M059J (cell line): ENCODE measurements at regions not wholly inside any gene's neighbourhood (a gene's known extent, or its start where the extent isn't known, plus 50 kb on each side); places are given as distances from the start of the nearest gene placed in this dataset.

Experiments used
- DNase-seq: peaks from one replicate; pipeline ENCODE4 v3.0.0-alpha.2; 2012; ENCODE audit warnings: low read depth

DNA sequence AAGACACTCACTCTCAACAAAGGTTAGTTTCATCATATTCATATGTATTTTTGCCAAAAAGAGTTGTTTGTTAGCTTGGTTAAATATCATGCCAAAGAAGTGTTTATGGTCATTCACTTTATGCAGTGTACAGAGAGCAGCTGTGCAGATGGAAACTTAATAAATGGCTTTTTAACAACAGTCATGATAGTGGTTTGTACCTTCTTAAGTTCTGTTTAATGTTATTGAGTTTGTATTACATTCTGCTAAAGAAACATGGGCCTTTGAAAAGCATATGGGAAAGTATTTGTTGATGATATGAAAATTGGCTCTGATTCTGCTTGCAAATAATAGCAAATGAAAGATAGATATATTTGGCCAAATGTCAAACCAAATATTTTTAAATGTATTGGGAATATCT is 607.3 kb downstream of the NCAM2 start:
- DNase-seq: no peak

DNA sequence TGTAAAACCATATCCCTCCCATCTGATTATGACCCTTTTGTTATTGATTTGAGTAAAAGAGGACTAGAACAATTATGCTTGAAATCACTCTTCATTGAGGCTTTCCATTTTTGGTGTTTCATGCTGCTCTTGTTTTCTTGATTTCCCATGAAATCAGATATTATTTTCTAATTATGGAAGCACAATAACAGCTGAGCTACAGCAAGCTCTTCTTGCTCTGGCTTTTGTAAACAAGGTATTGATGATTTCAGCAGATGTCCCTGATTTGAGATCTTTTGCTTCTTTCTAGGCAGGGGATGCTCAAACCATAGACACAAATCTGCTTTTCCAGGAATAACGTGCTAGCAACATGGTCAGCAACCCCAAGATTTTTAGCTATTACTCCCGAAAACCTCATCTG is 607.8 kb downstream of the NCAM2 start:
- DNase-seq: no peak

DNA sequence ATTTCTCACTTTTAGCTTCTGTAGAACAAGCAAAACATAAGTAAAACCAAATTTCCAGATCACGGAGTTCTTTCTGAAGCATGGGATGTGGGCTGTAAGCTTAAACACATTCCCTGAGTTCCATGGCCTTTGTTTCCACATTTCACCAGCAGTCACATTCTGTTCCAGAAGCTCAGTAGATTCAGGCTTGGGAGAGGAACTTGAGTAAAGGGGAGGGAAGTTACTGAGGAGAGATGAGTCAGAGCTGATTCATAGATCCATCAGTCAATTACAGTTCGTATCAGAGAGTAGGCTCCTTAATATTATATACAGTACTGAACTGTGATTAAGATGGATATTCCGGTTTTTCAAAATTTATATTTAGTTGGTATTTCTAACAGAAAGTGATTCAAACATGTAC is 614.3 kb downstream of the NCAM2 start:
- peak; percentile 74 for DNase-seq

DNA sequence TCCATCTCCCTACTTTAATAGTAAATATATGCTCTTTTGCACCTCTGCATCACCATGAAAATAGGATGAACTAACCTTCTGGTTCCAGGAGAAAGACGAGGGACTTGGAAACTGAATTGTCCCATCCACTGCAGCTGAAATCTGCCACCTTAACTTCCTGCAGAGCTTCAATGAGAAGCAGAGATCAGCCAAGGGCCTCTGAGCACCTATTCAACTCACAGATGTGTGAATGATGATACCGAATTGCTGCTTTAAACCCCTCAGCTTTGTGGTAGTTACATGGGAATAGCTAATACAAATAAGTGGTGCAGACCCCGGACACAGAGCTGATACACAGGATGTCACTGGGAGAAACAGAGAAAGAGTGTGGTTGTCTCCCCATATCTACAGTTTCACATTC is 616.8 kb downstream of the NCAM2 start:
- DNase-seq: no peak

DNA sequence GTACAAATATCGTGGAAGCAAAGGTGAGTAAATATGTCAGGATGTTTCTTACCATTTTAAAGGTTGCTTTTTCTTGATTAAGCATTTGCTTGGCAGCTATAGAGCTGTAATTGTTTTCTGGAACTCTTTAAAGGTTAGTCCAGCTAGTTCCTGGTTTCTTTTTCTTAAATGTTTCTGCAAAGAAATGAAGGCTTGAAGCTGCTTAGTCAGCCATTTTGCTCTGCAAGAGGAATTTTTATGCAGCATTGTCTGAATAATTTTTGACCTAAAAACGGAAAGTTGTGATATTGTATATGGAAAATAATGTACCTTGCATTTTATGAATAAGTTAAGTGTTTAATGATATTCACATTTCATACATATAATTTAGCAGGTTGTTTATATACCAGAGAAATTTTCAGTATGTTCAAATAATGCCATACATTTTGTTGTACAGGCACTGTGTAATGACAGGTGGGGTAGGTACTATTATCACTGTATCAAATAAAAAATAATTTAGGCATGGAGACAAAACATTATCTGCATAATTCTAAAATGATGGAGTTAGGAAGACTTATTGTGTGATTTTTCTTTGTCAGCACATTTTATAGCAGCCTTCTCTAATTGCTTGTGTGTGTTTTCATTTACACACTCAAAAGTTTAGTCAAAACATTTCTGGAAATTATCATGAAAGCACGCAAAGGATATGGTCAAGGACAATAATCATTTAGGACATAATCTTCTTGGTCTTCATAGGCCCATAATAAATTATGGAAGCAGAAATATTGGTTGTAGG is 624.4 kb downstream of the NCAM2 start:
- no peak for DNase-seq

DNA sequence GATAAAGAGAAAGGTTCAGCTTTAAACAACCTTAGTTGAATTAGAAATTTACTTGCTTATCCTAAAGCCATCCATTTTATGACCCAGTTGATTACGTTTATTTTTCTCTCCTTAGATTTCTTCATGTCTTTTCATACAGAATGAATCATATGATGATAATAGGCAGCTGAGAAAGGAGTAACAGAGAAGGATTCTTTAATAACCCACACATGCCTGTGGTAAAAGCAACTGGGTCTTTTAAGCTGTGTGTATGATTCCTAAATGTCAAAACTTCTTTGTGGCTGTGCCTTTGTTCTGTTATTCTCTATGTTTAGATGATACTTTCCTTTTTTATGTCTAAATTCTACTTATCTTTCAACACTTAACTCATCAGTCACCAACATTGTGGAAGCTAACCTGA is 626.5 kb downstream of the NCAM2 start:
- peak; percentile 39 for DNase-seq

DNA sequence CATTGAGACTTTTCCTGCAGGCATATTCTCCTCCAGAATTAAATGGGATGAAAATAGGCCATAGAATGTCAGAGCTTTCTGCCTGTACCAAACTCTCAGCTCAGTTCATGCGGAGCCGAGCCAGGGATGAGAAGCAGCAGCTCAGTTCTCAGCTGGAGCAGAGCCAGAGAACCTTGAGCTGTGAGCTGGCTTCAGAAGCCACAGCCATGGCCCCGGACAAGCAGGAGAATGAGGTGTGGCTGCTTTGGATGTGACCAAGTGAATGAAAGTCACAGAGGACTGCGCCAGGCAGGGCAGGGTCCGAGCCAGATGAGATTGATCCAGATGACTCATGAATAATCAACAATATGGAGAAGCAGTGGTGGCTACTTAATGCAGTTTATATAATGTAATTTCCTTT is 633.8 kb downstream of the NCAM2 start:
- peak; percentile 47 for DNase-seq

DNA sequence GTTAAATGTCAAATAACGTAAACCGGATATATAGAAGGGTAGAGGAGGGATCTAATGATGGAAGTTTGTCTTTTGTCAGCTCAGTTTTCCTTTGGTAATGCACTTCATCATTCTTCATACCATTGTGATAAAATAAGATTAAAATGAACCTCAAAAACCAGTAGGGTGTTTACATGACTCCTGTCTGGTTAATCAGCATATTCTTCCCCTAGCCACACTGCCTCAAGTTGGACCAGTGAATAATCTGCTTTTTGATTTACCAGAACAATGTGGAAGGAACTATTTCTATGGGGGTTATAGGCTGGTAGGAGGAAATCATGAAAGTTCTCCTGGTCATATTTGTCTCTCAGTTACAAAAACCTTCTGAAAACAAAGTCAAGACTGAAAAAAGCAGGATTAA is 634.7 kb downstream of the NCAM2 start:
- no peak for DNase-seq

DNA sequence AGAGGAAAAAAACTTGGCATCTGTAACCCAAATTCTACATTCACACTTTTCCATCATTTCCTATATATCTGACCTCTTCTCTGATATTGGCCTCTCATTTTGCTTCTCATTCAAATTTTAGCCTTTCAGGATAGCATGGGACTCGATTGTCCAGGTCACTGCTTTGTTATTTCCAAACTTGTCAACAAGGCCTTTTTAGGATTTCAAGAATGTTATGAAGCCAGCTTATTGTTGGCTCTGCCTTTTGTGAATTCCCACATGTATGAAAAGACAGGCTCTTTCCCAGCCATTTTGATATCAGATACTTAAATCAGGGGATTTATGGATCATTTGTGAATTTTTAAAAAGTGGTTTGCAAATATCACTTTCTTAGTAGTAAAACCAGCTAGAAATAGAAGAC is 663.5 kb downstream of the NCAM2 start:
- no peak for DNase-seq

DNA sequence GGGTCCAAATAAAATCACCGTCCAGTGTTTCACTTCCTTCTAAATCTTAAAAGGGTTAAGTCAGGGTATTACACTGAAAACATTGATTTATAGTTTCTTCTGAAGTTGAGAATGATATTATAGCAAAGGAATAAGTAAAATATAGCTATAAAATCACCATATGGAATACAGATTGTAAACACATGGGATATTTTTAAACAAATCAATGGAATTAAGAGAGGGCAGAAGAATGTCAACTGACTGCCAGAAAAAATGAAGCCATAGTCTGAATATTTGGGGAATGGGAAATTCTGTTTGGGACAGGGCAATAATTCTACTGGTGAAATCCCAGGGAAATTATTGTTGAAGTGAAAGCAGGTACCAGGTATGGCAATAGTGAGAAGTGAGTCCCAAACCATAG is 664.6 kb downstream of the NCAM2 start:
- DNase-seq: no peak

DNA sequence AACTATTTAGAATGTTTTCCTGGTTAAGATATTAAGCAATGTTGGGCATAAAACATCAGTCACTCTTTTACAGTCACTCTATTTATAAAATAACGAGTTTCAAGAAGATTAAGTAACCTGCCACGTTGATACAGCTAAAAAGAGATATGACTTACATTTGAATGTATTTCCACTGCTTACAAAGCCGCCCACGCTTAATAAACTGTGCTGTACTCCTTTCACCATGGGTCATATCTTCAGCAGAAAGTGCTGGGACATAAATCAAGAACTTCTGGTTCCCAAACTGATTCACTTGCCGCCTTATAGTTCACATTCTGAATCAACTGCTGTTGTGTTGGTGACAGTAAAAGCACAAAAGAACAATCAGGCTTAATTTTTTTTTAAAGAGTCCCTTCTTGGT is 666.7 kb downstream of the NCAM2 start:
- no peak for DNase-seq

DNA sequence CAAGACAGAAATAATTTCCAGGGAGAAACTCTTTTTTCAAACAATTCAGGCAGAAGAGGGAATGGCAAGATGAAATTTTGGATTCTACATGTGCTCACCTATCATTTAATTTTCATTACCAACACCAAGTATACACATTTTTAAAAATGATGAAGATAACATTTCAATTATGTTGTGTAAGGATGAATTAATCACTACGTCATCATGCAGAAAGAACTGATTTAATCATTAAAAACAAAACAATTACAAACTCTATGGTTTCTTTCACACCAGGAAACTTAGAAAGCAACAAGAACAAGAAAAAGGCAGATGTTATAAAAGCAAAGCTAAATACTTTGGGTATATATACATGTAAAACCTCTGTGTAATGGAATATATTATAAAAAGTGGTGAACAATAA is 668.5 kb downstream of the NCAM2 start:
- DNase-seq: no peak

DNA sequence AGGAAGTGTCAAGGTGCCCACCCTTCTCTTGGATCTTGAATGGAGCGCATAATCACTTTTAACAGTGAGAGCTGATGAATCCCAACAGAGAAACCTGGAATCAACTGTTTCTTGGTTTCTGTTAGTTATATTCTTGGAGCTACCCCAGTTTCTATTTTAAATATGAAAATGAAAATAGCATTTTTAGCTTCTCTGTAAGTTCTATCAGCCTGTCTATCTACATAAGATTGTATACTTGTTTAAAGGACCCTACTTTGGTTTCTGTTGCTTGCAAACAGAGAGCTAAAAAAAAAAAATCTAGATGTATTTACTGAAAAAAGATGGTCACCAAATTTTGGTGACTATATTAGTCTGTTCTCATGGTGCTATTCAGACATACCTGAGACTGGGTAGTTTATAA is 670.0 kb downstream of the NCAM2 start:
- DNase-seq: no peak

DNA sequence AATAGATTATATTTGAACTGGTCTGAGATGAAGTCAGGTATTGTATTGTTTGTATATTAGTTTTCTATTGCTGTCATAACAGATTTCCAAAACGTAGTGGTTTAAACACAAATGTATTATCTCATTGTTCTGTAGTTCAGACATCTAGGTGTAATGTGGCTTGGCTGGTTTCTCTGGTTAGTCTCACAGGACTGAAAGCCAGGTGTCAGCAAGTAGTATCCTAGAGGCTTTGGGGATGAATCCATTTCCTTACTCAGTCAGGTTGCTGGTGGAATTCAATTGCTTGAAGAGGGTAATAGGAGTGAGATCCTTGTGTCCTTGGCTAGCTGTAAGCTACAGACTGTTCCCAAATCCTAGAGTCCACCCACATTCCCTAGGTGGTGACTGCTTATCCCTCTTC is 675.8 kb downstream of the NCAM2 start:
- DNase-seq: no peak

DNA sequence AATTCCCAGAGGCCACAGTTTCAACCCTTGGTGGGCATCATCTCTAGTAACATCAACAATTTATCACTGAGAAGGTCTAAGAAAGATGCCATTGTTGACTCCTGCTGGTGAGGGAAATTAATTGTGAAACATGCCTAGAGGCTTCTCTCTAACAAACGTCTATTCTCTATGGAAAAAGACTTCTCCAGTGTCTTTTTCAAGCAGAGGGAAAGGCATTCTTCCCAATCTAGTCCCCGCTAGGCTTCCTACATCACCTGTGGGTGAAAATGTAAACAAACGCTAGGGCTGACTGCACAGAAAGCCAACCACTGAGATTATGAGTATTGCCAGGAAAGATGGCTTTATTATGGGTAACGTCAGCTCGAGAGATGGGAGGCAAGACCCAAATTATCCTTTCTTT is 677.4 kb downstream of the NCAM2 start:
- no peak for DNase-seq

DNA sequence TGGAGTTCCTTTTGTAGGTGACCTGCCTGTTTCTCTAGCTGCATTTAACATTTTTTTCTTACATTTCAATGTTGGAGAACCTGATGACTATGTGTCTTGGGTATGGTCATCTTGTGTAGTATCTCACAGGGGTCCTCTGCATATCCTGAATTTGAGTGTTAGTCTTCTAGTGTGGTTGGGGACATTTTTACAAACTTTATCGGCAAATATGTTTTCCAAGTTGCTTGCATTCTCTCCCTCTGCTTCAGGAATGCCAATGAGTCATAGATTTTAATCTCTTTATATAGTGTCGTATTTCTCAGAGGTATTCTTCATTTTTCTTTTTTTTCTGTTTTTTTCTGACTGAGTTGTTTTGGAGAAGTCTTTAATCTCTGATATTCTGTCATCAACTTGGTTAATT is 684.0 kb downstream of the NCAM2 start:
- DNase-seq: peak; percentile 64

DNA sequence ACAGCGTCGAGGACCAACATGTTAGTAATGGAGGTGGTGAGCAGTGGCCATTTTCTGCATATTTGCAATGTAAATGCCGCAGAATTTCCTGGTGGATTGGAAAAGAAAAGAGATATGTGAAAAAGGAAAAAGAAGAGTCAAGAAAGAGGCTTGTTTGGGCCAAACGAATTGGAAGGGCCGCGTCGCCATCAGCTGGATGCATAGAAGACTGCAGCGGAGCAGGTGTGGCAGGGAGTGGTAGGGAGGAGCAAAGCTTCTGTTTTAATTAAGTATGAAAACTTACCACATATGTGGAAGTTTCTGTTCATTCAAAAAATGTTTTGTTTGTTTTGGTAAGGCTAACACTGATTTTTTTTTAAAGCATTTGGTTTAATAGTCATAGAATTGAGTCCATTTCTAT is 690.7 kb downstream of the NCAM2 start:
- DNase-seq: peak; percentile 50

DNA sequence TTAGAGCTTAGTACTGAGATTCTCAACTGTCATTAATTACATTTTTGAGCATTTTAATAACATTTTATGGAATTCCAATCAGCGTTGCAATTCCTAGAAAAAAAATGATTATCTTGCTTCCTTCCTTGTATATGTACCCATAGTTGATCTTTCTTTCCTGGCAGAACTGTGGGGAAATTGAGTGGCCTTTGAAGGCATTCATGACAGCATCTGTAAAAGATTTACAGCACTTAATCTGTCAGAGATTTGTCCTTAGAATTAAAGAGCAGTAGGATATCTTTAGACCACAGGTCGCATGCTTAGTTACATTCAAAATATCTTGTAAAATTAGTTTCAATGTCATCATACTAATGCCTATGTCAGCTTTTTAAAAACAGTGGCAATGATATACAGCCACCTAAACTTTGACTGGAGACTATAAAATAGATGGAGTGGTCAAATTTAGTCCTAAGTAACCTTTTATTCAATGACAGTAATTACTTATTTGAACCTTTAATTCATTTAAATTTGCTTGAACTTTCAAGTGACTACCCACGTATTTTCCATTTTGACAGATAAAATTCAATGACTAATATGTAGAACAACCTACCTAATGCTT is 692.0 kb downstream of the NCAM2 start:
- peak; percentile 20 for DNase-seq

DNA sequence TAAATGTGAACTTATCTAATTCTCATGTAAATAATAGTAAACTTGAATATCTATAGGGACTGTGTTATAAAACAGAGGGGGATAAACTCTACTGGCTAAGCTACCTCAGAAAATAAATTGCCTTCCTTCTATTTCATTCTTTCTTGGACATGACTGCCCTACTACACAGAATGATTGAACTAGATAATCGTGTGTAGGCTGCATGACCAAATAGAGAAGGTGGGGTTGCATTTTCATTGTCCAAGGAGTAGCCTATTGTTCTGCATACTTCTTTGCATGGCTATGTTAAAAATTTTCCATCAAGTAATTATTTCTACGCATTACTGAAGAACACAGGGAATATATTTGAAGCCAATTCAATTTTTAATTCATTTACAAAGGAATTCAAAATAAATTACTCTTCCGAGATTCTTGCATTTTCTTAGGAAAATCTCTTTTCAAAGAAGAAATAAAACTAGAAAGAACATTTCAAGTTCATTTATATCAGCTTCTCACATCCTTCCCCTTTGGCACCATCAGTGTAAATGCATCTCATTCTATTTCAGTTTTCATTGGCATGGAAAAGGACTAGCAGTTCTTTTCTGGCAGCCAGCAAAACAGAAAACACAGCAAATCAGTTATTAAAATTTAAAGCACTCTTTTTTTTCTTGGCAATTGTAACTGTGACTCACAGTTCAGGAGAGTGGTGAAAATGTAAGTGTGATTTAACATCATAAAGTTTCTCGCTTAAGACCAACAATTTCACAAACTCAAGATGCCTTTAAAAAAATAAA is 714.7 kb downstream of the NCAM2 start:
- peak; percentile 56 for DNase-seq

DNA sequence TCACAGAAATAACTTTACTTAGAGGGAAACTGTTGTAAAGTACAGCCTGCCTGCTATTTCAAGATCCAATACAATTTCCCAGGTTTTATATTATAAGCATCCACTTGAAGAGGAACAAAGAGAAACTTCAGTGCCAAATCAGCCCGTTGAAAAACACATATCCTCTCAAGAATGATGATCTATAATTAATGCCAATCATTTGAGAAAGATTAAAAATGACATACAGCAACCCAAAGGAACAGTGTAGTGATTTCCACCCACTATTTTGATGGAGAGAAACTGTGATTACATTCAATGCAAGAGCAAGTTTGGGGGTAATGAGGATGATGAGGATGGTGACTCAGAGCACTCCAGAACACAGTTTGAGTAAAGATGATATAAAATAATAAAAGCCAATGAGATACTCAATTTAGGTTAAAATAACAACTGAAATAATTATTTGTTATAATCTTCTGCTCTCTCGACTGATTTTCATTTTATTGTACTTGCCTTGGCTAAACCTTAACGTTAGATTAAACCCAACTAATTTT is 715.5 kb downstream of the NCAM2 start:
- DNase-seq: peak; percentile 25

DNA sequence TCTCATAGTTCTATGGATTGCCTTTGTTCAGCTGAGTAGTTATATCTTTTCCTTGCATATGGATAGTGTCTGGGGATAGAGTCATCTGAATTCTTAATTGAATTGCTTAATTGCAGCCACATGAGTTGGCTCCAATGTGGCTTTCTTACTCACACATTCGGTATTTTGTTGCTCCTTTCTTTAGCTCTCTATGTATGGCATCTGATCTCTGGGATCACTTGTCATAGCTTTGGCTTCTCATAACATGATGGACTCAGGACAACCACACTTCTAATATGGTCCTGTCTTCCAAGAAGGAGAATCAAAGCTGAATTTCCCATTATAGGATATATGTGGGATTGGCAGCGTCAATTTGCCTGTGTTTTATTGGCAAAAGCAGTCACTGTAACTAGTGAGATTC is 716.2 kb downstream of the NCAM2 start:
- DNase-seq: peak; percentile 82

DNA sequence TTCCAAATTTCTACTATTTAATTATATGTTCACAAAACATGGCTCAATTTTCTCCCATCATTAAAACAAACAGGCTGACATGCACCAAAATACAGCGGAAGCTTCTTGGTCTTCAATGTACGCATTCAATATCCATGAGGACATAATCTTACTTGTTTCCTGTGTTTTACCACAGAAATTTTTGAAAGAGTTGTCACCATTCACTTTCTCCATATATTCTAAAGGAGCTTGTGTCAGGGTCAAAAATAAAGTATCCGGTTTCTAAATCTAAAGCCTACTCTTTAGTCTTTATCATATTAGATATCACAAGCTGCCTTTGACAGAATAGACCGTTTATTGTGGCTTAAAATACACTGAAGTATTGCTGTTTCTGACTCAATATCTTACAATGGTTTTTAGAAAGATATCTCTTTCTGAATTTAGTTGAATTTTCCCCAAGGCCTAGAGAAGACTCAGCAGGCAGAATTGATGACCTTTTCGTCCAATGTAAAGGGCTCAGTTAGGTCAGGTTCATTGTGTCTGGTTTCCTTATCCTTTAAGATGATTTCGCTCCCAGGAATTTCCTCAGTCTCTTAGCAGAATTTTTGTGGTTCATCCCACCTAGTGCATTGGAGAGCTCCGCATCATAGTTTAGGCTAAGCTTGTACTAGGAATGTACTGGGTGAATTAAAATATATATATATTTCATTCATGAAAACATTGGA is 717.2 kb downstream of the NCAM2 start:
- peak; percentile 84 for DNase-seq
